IMR-90 (cell line): ENCODE measurements at regions not wholly inside any gene's neighbourhood (a gene's known extent, or its start where the extent isn't known, plus 50 kb on each side); places are given as distances from the start of the nearest gene placed in this dataset.

Source experiments
- ATAC-seq: fragments of 200-7000 bp; cut with Tn5 transposase; 2 replicates; pipeline ENCODE4 v1.9.1; 2020; ENCODE audit warnings: low read depth, mild to moderate bottlenecking, moderate library complexity
- BruUV-seq: library from RNA; stranded (reverse); fragments of 400-500 nt; replicated peaks from 2 replicates; lab custom pipeline; 2021; lab: Mats Ljungman, UMichigan
- CTCF ChIA-PET: fragments of 300-600 bp; formaldehyde crosslinking; extraction: SDS; loops from one replicate; lab custom pipeline; 2021; ENCODE audit warnings: antibody characterized with exemption; lab: Yijun Ruan, JAX
- POLR2A ChIA-PET: fragments of 300-600 bp; sonication (Branson Sonifier 250); formaldehyde crosslinking; loops from one replicate; lab custom pipeline; 2022; ENCODE audit warnings: antibody characterized with exemption; ENCODE audit not compliant: unreplicated experiment; lab: Charles Lee
- DNase-seq: peaks from one replicate; pipeline ENCODE4 v3.0.0; 2013
- H2AFZ ChIP-seq: replicated peaks from 2 replicates; pipeline ENCODE3; 2013; ENCODE audit warnings: low read length, mild to moderate bottlenecking; ENCODE audit not compliant: poor library complexity
- H2AK5ac ChIP-seq: 2 replicates; pipeline ENCODE4 v1.6.1; 2013; ENCODE audit warnings: low read depth, low read length, inconsistent platforms
- H2AK9ac ChIP-seq: replicated peaks from 2 replicates; pipeline ENCODE3; 2013; ENCODE audit warnings: mild to moderate bottlenecking, low read depth, low read length, moderate library complexity; ENCODE audit not compliant: poor library complexity
- H2BK120ac ChIP-seq: 2 replicates; pipeline ENCODE4 v1.6.1; 2013; ENCODE audit warnings: low read depth, low read length, inconsistent platforms
- H2BK15ac ChIP-seq: 3 replicates; pipeline ENCODE4 v1.6.1; 2013; ENCODE audit warnings: low read depth, low read length, inconsistent platforms
- H2BK20ac ChIP-seq: 2 replicates; pipeline ENCODE4 v1.6.1; 2013; ENCODE audit warnings: low read depth, mild to moderate bottlenecking, inconsistent platforms, low read length, moderate library complexity
- H2BK5ac ChIP-seq: 2 replicates; pipeline ENCODE4 v1.6.1; 2013; ENCODE audit warnings: mild to moderate bottlenecking, low read depth, low read length, inconsistent platforms; ENCODE audit not compliant: poor library complexity, severe bottlenecking
- H3K14ac ChIP-seq: replicated peaks from 2 replicates; pipeline ENCODE4 v1.6.1; 2013; ENCODE audit warnings: low read depth, low read length, inconsistent platforms
- H3K18ac ChIP-seq: 2 replicates; pipeline ENCODE4 v1.6.1; 2013; ENCODE audit warnings: low read depth, low read length, control low read depth
- H3K23ac ChIP-seq: 2 replicates; pipeline ENCODE4 v1.6.1; 2013; ENCODE audit warnings: low read depth, low read length, inconsistent platforms
- H3K27ac ChIP-seq: 2 replicates; pipeline ENCODE4 v1.5.1; 2013; ENCODE audit warnings: mild to moderate bottlenecking, control low read depth, low read length; ENCODE audit not compliant: insufficient read depth
- H3K27me3 ChIP-seq: 2 replicates; pipeline ENCODE4 v1.6.1; 2013; ENCODE audit warnings: low read length; ENCODE audit not compliant: control insufficient read depth, insufficient read depth
- H3K36me3 ChIP-seq: 2 replicates; pipeline ENCODE4 v1.6.1; 2013; ENCODE audit warnings: low read length, mixed read lengths; ENCODE audit not compliant: control insufficient read depth, insufficient read depth
- H3K4ac ChIP-seq: 2 replicates; pipeline ENCODE4 v1.6.1; 2013; ENCODE audit warnings: low read depth, low read length, inconsistent platforms
- H3K4me1 ChIP-seq: 2 replicates; pipeline ENCODE4 v1.6.1; 2013; ENCODE audit warnings: low read length, mixed read lengths; ENCODE audit not compliant: control insufficient read depth, insufficient read depth
- H3K4me2 ChIP-seq: 2 replicates; pipeline ENCODE4 v1.6.1; 2013; ENCODE audit warnings: low read depth, mild to moderate bottlenecking, control low read depth, low read length, moderate library complexity
- H3K4me3 ChIP-seq: 2 replicates; pipeline ENCODE4 v1.5.1; 2013; ENCODE audit warnings: low read depth, mild to moderate bottlenecking, control low read depth, low read length, moderate library complexity; ENCODE audit not compliant: insufficient read depth
- H3K56ac ChIP-seq: 2 replicates; pipeline ENCODE4 v1.6.1; 2013; ENCODE audit warnings: low read length, inconsistent platforms; ENCODE audit not compliant: insufficient read depth; ENCODE audit errors: extremely low read depth
- H3K79me1 ChIP-seq, 2 experiments: 2 replicates each; pipeline ENCODE4 v1.6.1; 2013; ENCODE audit warnings: low read length in 2 of 2, inconsistent platforms in 1 of 2, low read depth in 1 of 2
- H3K9ac ChIP-seq: 2 replicates; pipeline ENCODE4 v1.6.1; 2013; ENCODE audit warnings: low read depth, low read length, control low read depth
- H3K9me1 ChIP-seq: 2 replicates; pipeline ENCODE4 v1.6.1; 2013; ENCODE audit warnings: low read length, inconsistent platforms; ENCODE audit not compliant: insufficient read depth
- H3K9me3 ChIP-seq: 2 replicates; pipeline ENCODE4 v1.6.1; 2013; ENCODE audit warnings: low read length; ENCODE audit not compliant: control insufficient read depth, insufficient read depth
- H4K20me1 ChIP-seq: 2 replicates; pipeline ENCODE4 v1.6.1; 2013; ENCODE audit warnings: low read length, inconsistent platforms; ENCODE audit not compliant: insufficient read depth
- H4K5ac ChIP-seq: 2 replicates; pipeline ENCODE4 v1.6.1; 2013; ENCODE audit warnings: mild to moderate bottlenecking, low read depth, low read length, control low read depth
- H4K8ac ChIP-seq, 2 experiments: 2 replicates each; pipeline ENCODE4 v1.6.1; 2013; ENCODE audit warnings: low read depth in 2 of 2, low read length in 2 of 2, control low read depth in 1 of 2, inconsistent platforms in 1 of 2
- H4K91ac ChIP-seq: 2 replicates; pipeline ENCODE4 v1.6.1; 2013; ENCODE audit warnings: low read depth, low read length, inconsistent platforms; ENCODE audit not compliant: insufficient read depth
- CHD1 ChIP-seq: IDR thresholded peaks from 2 replicates; pipeline ENCODE4 v1.6.1; 2012; ENCODE audit warnings: low read depth, low read length, improper control_type of control experiment
- NFE2L2 ChIP-seq: fragments of 150-350 bp; IDR thresholded peaks from 2 replicates; pipeline ENCODE4 v1.6.1; 2016; ENCODE audit warnings: low read depth, mild to moderate bottlenecking, low read length
- POLR2A ChIP-seq: IDR thresholded peaks from 2 replicates; pipeline ENCODE4 v1.6.1; 2012; ENCODE audit warnings: mild to moderate bottlenecking, low read depth, low read length
- RFX5 ChIP-seq: IDR thresholded peaks from 2 replicates; pipeline ENCODE4 v1.8.0; 2012; ENCODE audit warnings: low read depth, mild to moderate bottlenecking, low read length, moderate library complexity
- USF2 ChIP-seq: fragments of 150-350 bp; IDR thresholded peaks from 2 replicates; pipeline ENCODE4 v1.6.1; 2017; ENCODE audit warnings: mild to moderate bottlenecking, antibody characterized with exemption, low read length, low read depth
- WGBS, 2 experiments: methylation state at CpG; one replicate each; pipeline versions ENCODE4 v1.1.5 to v1.1.7; 2013; ENCODE audit warnings: missing lambda C conversion rate in 2 of 2; ENCODE audit not compliant: insufficient read length in 1 of 2; ENCODE audit errors: extremely low coverage in 2 of 2; 5-methylcytosine and 5-hydroxymethylcytosine counted together
- dilution Hi-C: fragments of 300-500 bp; cut with HindIII; formaldehyde crosslinking; loops from one replicate; pipeline ENCODE4 v1.14.3; 2018; ENCODE audit warnings: low sequenced_read_pairs; ENCODE audit not compliant: unreplicated experiment
- in situ Hi-C: fragments of 300-500 bp; cut with MboI; formaldehyde crosslinking; loops from 3 replicates; pipeline ENCODE4 v1.14.3; 2019; ENCODE audit warnings: low sequenced_read_pairs, inconsistent platforms, mixed read lengths
- intact Hi-C: fragments of 100-400 bp; cut with micrococcal nuclease; formaldehyde crosslinking; loops from 2 replicates; pipeline ENCODE4 v1.10.0; 2022

- Histone ChIP-seq H3K4me3 (no peak overlapping the region), H3K4me2 (no peak overlapping the region), H3K9me1 (no peaks in the 10 kb centered on the region), H4K20me1 (no peaks in the 10 kb centered on the region), H2AFZ (no peak overlapping the region), H3K79me1 (no peaks in the 10 kb centered on the region), H2BK20ac (no peak overlapping the region), H4K5ac (no peak overlapping the region), H3K9me3 (no peaks in the 10 kb centered on the region; the same call in 1 of the 2 replicates), H3K27me3 (peaks cover 2% of the 10 kb centered on the region; the same call in 1 of the 2 replicates), H2BK5ac (no peak overlapping the region), H4K8ac (no peak overlapping the region), H3K23ac (no peak overlapping the region), H3K4ac (no peak overlapping the region), H3K36me3 (no peaks in the 10 kb centered on the region), H3K18ac (no peak overlapping the region; the same call in 1 of the 2 replicates), H2AK5ac (no peak overlapping the region), H3K27ac (no peak overlapping the region), H4K91ac (no peak overlapping the region), H2BK120ac (no peak overlapping the region), H3K9ac (no peak overlapping the region), H2AK9ac (no peak overlapping the region), H3K14ac (no peak overlapping the region), H3K56ac (no peak overlapping the region), H3K4me1 (no peaks in the 10 kb centered on the region), H2BK15ac (no peak overlapping the region)
- intact Hi-C loops = no loop called here
- dilution Hi-C loops = no loop called here
- TF ChIP-seq USF2 (no peak), NFE2L2 (no peak), CHD1 (no peak), RFX5 (no peak), POLR2A (no peak)
- DNase-seq (peak; percentile 13), ATAC-seq (0 out of 2 replicates have a peak, but pooled peaks have one; percentile 14)
- no TSS peak for BruUV-seq
- WGBS, 2 experiments = 57% methylated on average over 2 of the region's 5 CpGs; no CpG with 5 or more reads in 1 of the 2 experiments
- in situ Hi-C loops = no loop called here
- CTCF ChIA-PET = no interaction called here
- POLR2A ChIA-PET = no interaction called here
Observed at GRCh38 chr3:139758654-139759291, 81.0 kb upstream of the NMNAT3 start.
